ENCODE measurements at regions not wholly inside any gene's neighbourhood (a gene's known extent, or its start where the extent isn't known, plus 50 kb on each side); places are given as distances from the start of the nearest gene placed in this dataset.
"Not testable (repeated sequence)": the region's sequence is repeated elsewhere in the genome, so short reads cannot be mapped to it uniquely, and the experiment has no call there.

GRCh38 chr16:54879681-54880080, 51.0 kb upstream of the IRX5 start:
- H3K27me3 ChIP-seq (ENCODE audit: control insufficient read depth in 3 of 3, insufficient read depth in 3 of 3, low read length in 3 of 3), result no peaks in the 10 kb centered on the region
- no peaks in the 10 kb centered on the region for H3K36me3 ChIP-seq (ENCODE audit: control insufficient read depth in 3 of 3, insufficient read depth in 3 of 3, low read length in 3 of 3)
- H3K27ac ChIP-seq (ENCODE audit: low read depth, low read length), result no peak overlapping the region
- peaks cover 0 to 2% (median 0%) of the 10 kb centered on the region in 3 donors for H3K9me3 ChIP-seq (ENCODE audit: control insufficient read depth in 3 of 3, low read length in 3 of 3)
- no peak overlapping the region for H3K9ac ChIP-seq (ENCODE audit: low read depth in 1 of 3, low read length in 3 of 3)
- H3K4me3 ChIP-seq (ENCODE audit: low read length in 3 of 3), result no peak overlapping the region
- H3K4me1 ChIP-seq (ENCODE audit: control insufficient read depth in 3 of 3, insufficient read depth in 3 of 3, low read length in 3 of 3), result no peaks in the 10 kb centered on the region

GRCh38 chr16:54878301-54878700, 52.4 kb upstream of the IRX5 start:
- Histone ChIP-seq H3K27ac (ENCODE audit: low read depth, low read length) (no peak overlapping the region), H3K4me1 (ENCODE audit: control insufficient read depth in 3 of 3, insufficient read depth in 3 of 3, low read length in 3 of 3) (no peaks in the 10 kb centered on the region), H3K27me3 (ENCODE audit: control insufficient read depth in 3 of 3, insufficient read depth in 3 of 3, low read length in 3 of 3) (no peaks in the 10 kb centered on the region), H3K36me3 (ENCODE audit: control insufficient read depth in 3 of 3, insufficient read depth in 3 of 3, low read length in 3 of 3) (no peaks in the 10 kb centered on the region), H3K4me3 (ENCODE audit: low read length in 3 of 3) (no peak overlapping the region), H3K9me3 (ENCODE audit: control insufficient read depth in 3 of 3, low read length in 3 of 3) (peaks cover 0 to 2% (median 0%) of the 10 kb centered on the region in 3 donors), H3K9ac (ENCODE audit: low read depth in 1 of 3, low read length in 3 of 3) (no peak overlapping the region)

GRCh38 chr16:54875443-54875842, 55.2 kb upstream of the IRX5 start:
- Histone ChIP-seq H3K27ac (ENCODE audit: low read depth, low read length) (no peak overlapping the region), H3K4me3 (ENCODE audit: low read length in 3 of 3) (no peak overlapping the region), H3K27me3 (ENCODE audit: control insufficient read depth in 3 of 3, insufficient read depth in 3 of 3, low read length in 3 of 3) (no peaks in the 10 kb centered on the region), H3K9ac (ENCODE audit: low read depth in 1 of 3, low read length in 3 of 3) (no peak overlapping the region), H3K36me3 (ENCODE audit: control insufficient read depth in 3 of 3, insufficient read depth in 3 of 3, low read length in 3 of 3) (no peaks in the 10 kb centered on the region), H3K9me3 (ENCODE audit: control insufficient read depth in 3 of 3, low read length in 3 of 3) (peaks cover 0 to 2% (median 0%) of the 10 kb centered on the region in 3 donors), H3K4me1 (ENCODE audit: control insufficient read depth in 3 of 3, insufficient read depth in 3 of 3, low read length in 3 of 3) (no peaks in the 10 kb centered on the region)

- not testable (repeated sequence) for H3K27me3 ChIP-seq (ENCODE audit: control insufficient read depth in 3 of 3, insufficient read depth in 3 of 3, low read length in 3 of 3); H3K9ac ChIP-seq (ENCODE audit: low read depth in 1 of 3, low read length in 3 of 3); H3K36me3 ChIP-seq (ENCODE audit: control insufficient read depth in 3 of 3, insufficient read depth in 3 of 3, low read length in 3 of 3); H3K4me3 ChIP-seq (ENCODE audit: low read length in 3 of 3); H3K27ac ChIP-seq (ENCODE audit: low read depth, low read length); H3K9me3 ChIP-seq (ENCODE audit: control insufficient read depth in 3 of 3, low read length in 3 of 3); H3K4me1 ChIP-seq (ENCODE audit: control insufficient read depth in 3 of 3, insufficient read depth in 3 of 3, low read length in 3 of 3)
These were observed 56.8 kb upstream of the IRX5 start for GRCh38 chr16:54873716-54874373.

- Histone ChIP-seq H3K9me3 (ENCODE audit: control insufficient read depth in 3 of 3, low read length in 3 of 3) (no peaks in the 10 kb centered on the region), H3K36me3 (ENCODE audit: control insufficient read depth in 3 of 3, insufficient read depth in 3 of 3, low read length in 3 of 3) (no peaks in the 10 kb centered on the region), H3K27ac (ENCODE audit: low read depth, low read length) (no peak overlapping the region), H3K4me3 (ENCODE audit: low read length in 3 of 3) (no peak overlapping the region), H3K27me3 (ENCODE audit: control insufficient read depth in 3 of 3, insufficient read depth in 3 of 3, low read length in 3 of 3) (no peaks in the 10 kb centered on the region), H3K9ac (ENCODE audit: low read depth in 1 of 3, low read length in 3 of 3) (no peak overlapping the region), H3K4me1 (ENCODE audit: control insufficient read depth in 3 of 3, insufficient read depth in 3 of 3, low read length in 3 of 3) (no peaks in the 10 kb centered on the region)
These were observed 57.6 kb upstream of the IRX5 start for GRCh38 chr16:54873071-54873470.

GRCh38 chr16:54870151-54870550, 60.5 kb upstream of the IRX5 start:
- Histone ChIP-seq H3K9ac (ENCODE audit: low read depth in 1 of 3, low read length in 3 of 3) (no peak overlapping the region), H3K27me3 (ENCODE audit: control insufficient read depth in 3 of 3, insufficient read depth in 3 of 3, low read length in 3 of 3) (no peaks in the 10 kb centered on the region), H3K9me3 (ENCODE audit: control insufficient read depth in 3 of 3, low read length in 3 of 3) (peaks cover 0 to 2% (median 0%) of the 10 kb centered on the region in 3 donors), H3K4me3 (ENCODE audit: low read length in 3 of 3) (no peak overlapping the region), H3K4me1 (ENCODE audit: control insufficient read depth in 3 of 3, insufficient read depth in 3 of 3, low read length in 3 of 3) (no peaks in the 10 kb centered on the region), H3K36me3 (ENCODE audit: control insufficient read depth in 3 of 3, insufficient read depth in 3 of 3, low read length in 3 of 3) (no peaks in the 10 kb centered on the region), H3K27ac (ENCODE audit: low read depth, low read length) (no peak overlapping the region)

- H3K27me3 ChIP-seq (ENCODE audit: control insufficient read depth in 3 of 3, insufficient read depth in 3 of 3, low read length in 3 of 3), result no peaks in the 10 kb centered on the region
- H3K9ac ChIP-seq (ENCODE audit: low read depth in 1 of 3, low read length in 3 of 3), result no peak overlapping the region
- H3K4me3 ChIP-seq (ENCODE audit: low read length in 3 of 3), result no peak overlapping the region
- no peaks in the 10 kb centered on the region for H3K36me3 ChIP-seq (ENCODE audit: control insufficient read depth in 3 of 3, insufficient read depth in 3 of 3, low read length in 3 of 3)
- H3K4me1 ChIP-seq (ENCODE audit: control insufficient read depth in 3 of 3, insufficient read depth in 3 of 3, low read length in 3 of 3), result no peaks in the 10 kb centered on the region
- H3K9me3 ChIP-seq (ENCODE audit: control insufficient read depth in 3 of 3, low read length in 3 of 3), result peaks cover 0 to 2% (median 0%) of the 10 kb centered on the region in 3 donors
- no peak overlapping the region for H3K27ac ChIP-seq (ENCODE audit: low read depth, low read length)
These were observed 63.3 kb upstream of the IRX5 start for GRCh38 chr16:54867302-54867832.

- Histone ChIP-seq H3K4me1 (ENCODE audit: control insufficient read depth in 3 of 3, insufficient read depth in 3 of 3, low read length in 3 of 3) (no peaks in the 10 kb centered on the region), H3K9me3 (ENCODE audit: control insufficient read depth in 3 of 3, low read length in 3 of 3) (peaks cover 0 to 2% (median 0%) of the 10 kb centered on the region in 3 donors), H3K27ac (ENCODE audit: low read depth, low read length) (no peak overlapping the region), H3K27me3 (ENCODE audit: control insufficient read depth in 3 of 3, insufficient read depth in 3 of 3, low read length in 3 of 3) (no peaks in the 10 kb centered on the region), H3K9ac (ENCODE audit: low read depth in 1 of 3, low read length in 3 of 3) (no peak overlapping the region), H3K36me3 (ENCODE audit: control insufficient read depth in 3 of 3, insufficient read depth in 3 of 3, low read length in 3 of 3) (no peaks in the 10 kb centered on the region), H3K4me3 (ENCODE audit: low read length in 3 of 3) (no peak overlapping the region)
These were observed 68.1 kb upstream of the IRX5 start for GRCh38 chr16:54862529-54862928.

- no peaks in the 10 kb centered on the region for H3K27me3 ChIP-seq (ENCODE audit: control insufficient read depth in 3 of 3, insufficient read depth in 3 of 3, low read length in 3 of 3)
- H3K9me3 ChIP-seq (ENCODE audit: control insufficient read depth in 3 of 3, low read length in 3 of 3), result no peaks in the 10 kb centered on the region
- no peak overlapping the region for H3K27ac ChIP-seq (ENCODE audit: low read depth, low read length)
- H3K4me1 ChIP-seq (ENCODE audit: control insufficient read depth in 3 of 3, insufficient read depth in 3 of 3, low read length in 3 of 3), result no peaks in the 10 kb centered on the region
- H3K36me3 ChIP-seq (ENCODE audit: control insufficient read depth in 3 of 3, insufficient read depth in 3 of 3, low read length in 3 of 3), result no peaks in the 10 kb centered on the region
- no peak overlapping the region for H3K4me3 ChIP-seq (ENCODE audit: low read length in 3 of 3)
- H3K9ac ChIP-seq (ENCODE audit: low read depth in 1 of 3, low read length in 3 of 3), result no peak overlapping the region
These were observed 73.8 kb upstream of the IRX5 start for GRCh38 chr16:54856871-54857270.

GRCh38 chr16:54847609-54848008, 83.1 kb upstream of the IRX5 start:
- H3K27me3 ChIP-seq (ENCODE audit: control insufficient read depth in 3 of 3, insufficient read depth in 3 of 3, low read length in 3 of 3), result no peaks in the 10 kb centered on the region
- H3K4me1 ChIP-seq (ENCODE audit: control insufficient read depth in 3 of 3, insufficient read depth in 3 of 3, low read length in 3 of 3), result peaks cover 0 to 3% (median 2%) of the 10 kb centered on the region in 3 donors
- H3K9ac ChIP-seq (ENCODE audit: low read depth in 1 of 3, low read length in 3 of 3), result no peak overlapping the region
- peaks cover 0 to 4% (median 0%) of the 10 kb centered on the region in 3 donors for H3K9me3 ChIP-seq (ENCODE audit: control insufficient read depth in 3 of 3, low read length in 3 of 3)
- no peak overlapping the region for H3K4me3 ChIP-seq (ENCODE audit: low read length in 3 of 3)
- H3K27ac ChIP-seq (ENCODE audit: low read depth, low read length), result no peak overlapping the region
- no peaks in the 10 kb centered on the region for H3K36me3 ChIP-seq (ENCODE audit: control insufficient read depth in 3 of 3, insufficient read depth in 3 of 3, low read length in 3 of 3)
